ENCODE measurements at regions not wholly inside any gene's neighbourhood (a gene's known extent, or its start where the extent isn't known, plus 50 kb on each side); places are given as distances from the start of the nearest gene placed in this dataset.

DNA sequence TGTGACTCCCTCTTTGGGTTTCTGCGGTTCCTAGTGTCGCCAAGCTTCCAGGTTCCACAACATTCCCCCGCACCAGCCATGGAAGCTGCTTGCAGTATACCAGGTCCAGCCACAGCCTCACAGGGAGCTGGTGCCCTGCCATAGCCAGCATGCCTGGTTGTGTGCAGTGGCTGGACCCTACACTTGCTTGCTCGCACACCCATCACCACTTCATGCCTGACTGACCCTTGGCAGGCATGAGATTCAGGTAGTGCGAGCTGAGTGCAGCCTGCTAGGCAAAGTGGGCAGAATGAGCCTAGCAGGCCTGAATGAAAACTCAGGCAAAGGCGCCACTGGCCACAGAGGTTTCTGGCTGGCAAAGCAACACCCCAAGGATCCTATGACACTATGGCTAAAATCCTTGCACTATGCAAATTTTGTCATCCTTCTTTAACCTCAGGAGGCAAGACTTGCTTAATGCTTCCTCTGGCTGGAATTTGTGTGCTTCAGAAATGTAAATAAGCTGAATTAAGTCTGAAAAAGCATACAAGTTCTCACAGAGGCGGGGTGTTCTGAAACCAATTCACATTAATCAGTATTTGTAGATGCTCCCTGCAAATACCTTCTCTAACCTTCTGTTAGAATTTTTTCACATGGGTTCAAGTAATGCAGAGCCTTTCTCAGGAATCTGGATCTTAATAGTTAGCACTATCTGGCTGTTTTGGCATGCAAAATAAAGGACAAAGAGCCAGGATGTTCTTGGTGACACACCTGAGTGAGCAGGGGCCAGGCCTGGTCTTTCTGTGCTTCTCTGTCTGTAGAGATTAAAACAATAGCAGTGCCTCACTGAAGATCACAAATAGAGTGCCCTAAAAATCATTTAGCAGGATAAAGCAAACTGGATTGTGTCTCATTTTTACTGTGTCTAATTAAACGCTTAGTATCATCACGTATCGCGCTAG is 256.9 kb downstream of the GPATCH2 start:
- no peak for DNase-seq

DNA sequence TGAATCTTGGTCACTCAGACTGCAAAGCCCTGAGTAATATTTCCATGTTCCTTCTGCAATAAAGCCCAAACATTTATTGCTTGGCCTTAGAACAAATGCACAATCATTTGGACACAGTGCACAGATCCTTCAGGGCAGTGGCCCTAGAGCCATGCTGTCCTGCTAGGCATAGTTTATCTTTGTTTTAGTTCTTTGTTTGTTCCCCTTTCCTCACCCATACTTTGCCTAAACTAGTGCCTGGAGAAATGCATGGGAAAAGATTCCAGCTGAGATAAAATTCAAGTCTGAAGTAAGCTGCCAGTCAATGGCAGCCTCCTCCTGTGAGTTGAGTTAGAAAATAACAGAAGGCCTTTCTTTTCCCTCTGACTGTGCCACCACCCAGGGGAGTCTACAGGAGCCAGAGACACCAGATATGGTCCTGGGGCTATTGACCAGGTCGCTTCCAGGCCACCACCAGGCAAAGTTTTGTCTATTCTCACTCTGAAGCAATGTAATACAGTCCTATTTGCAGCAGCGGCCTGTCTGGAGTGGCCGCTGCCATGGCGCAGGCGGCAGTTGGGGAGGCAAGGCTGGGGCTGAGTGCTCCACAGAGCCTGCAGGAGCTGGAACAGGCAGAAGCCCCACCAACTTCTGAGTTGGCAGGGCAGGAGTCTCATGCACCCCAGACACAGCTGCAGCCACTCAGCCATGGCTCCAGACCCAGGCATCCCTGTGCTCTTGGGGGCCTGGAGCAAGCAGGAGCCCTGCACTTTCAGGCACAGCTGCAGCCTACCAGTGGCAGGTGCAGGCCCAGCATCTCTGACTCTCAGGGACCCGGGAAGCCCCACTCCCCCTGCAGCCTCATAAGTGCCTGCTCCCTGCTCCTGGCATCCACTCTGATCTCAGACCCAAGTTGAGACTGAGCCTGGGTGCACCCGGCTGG is 258.6 kb downstream of the GPATCH2 start:
- no peak for DNase-seq

DNA sequence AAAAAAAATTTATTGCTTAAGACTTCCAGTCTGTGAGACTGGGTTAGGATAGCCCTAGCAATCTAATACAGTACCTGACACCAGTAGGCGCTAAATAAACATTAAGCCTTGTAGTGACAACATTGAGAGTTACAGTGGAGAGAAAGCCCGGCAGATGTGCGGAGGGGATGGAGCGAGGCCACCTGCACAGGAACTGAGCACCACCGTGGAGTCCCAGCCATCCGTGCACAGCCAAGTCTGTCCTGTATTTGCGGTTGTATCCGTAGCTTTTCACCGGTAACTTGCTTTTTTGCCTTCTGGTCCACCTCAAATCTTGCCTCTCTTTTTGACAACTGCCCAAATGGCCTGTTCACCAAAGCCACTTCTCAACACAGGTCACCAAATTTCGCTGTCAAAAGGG is 260.1 kb downstream of the GPATCH2 start:
- no peak for DNase-seq

DNA sequence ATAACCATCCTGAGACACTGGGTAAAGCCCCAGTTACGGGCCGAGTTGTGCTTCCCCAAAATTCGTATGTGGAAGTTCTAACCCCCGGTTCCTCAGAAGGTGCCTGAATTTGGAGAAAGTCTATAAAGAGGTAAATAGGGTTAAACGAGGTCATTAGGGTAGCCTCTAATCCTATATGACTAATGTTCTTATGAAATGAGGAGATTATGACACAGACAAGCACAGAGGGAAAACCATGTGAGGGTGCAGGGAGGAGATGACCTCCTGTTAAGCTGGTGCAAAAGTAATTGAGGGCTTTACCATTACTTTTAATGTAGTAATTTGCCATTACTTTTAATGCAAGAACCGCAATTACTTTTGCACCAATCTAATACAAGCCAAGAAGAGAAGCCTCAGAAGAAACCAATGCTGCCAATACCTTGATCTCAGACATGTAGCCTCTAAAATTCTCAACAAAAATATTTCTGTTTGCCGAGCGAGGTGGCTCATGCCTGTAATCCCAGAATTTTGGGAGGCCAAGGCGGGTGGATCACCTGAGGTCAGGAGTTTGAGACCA is 260.8 kb downstream of the GPATCH2 start:
- no peak for DNase-seq

DNA sequence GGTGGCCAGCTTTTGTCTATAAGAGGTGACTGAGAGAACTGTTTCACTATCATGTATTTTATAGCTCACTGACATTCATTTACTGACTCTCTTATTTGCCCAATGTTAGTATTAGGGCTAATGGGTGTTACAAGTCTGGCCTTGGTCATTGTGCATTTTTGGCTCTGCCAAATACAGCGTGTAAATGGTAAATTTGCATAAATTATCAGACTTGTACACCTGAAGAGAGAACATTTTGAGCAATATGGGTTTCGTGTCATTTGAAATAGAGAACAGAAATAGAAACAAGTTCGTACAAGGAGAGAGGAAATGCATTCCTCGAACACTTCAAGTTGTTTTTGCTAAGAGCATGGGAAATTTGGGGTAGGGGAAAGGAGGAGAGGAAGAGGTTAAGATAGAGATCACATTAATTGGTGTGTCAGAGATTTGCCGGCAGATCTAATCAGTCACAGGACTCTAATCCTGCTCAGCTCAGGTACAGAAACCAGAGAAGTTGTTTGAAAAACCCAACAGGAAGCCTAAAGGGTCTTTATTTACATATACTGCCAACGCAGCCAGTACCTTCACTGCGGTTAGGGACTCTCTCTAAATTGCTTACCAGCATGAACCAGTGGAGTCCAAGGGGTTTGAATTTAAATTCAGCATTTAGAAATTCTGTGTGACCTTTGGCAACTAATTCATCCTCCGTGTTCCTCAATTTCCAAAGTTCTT is 261.5 kb downstream of the GPATCH2 start:
- DNase-seq: no peak

DNA sequence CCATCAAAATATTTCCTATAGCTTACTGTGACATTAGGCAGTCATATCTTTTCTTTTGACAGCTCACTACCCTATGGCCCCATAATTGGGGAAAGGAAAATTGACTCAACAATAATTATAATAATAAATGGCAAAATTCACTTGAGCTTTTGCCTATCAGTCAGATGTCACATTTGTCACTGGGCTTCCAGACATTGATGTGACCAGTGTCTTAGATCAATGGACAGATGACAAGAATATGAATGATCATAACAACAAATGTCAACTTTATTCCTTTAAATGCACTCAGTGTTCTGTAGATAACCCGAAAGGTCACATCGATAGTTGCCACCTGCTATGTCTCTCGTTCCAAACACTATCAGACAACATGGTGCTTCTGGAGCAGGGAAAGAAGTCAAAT is 266.7 kb downstream of the GPATCH2 start:
- no peak for DNase-seq

DNA sequence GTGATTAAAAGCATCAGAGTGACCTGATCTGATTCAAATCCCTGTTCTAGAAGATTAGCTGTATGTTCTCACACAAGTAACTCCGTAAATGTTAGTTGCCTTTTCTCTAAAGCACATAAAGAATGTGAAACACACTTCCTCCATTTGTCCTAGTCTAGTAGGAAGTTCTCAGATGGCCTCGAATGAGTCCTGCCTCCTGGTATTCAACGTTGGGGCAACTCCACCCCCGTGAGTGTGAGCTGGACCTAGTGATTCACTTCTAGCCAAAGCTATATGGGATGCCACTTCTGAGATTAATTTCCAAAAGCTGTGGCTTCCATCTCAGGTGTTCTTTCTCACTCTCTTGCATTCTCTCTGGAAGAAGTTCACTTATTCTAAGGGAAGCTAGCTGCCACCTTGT is 267.6 kb downstream of the GPATCH2 start:
- DNase-seq: no peak

DNA sequence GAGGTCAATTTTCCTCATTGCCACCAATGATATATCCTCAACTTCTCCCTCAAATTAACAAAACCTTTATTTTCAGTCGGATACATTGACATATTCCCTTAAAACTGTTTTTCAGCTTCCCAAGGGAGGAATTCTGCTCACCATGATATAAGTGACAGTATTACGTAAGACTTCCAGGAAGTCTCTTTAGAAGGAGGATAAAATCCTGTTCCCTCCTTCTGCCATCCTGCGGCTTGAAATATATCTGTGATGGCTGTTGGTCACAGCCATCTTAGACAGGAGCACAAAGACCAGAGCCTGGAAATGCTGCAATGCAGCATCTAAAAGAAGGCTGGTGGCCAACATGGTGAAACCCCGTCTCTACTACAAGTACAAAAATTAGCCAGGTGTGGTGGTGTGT is 270.4 kb downstream of the GPATCH2 start:
- DNase-seq: no peak

DNA sequence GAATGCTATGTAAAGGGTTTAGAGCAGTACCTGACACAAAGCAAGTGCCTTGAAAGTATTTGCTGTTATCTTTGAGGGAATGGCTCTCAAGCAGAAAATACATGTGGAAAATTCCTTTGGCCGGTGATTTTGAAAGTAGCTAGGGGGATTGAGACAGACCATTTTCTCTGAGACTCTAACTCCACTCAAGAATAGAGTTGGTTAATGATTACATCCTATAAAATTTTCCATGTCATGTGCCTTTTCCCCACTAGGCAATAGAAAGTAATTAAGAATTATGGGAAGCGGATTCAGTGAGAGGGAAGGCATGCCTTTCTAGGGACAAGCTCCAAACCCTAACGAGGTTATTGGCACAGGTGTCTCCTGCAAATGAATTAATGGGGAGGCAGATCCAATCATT is 276.0 kb downstream of the GPATCH2 start:
- DNase-seq: no peak

DNA sequence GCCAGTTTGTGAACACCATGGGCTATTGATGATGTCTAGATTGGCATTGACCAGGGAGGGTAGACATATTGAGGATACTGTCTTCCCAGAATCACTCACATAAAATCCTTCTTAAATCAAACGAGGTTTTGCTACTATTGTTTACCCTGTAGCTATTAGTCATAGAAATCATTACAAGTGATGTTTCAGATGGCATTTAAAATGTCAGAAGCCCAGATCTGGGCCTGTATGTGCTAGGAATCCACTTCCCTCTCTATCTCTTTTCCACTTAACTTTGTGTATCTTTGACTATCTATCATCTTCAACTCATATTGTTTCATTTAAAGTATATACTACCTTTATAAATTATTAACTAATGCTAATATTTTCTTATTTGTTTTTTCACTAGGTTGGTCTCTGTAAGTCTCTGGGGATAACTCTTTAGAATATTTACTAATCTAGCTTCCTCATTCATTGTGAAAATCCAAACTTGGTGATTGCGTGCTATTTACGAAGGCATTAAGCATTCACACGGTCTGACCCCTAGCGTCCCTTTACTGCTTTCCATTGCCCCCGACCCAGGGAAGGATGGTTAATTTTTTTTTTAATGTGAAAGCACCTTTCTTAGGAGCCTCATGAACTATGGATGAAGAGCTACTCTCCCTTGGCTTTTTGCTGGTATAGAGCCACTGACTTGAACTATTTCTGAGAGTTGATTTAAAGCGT is 281.8 kb downstream of the GPATCH2 start:
- DNase-seq: no peak

DNA sequence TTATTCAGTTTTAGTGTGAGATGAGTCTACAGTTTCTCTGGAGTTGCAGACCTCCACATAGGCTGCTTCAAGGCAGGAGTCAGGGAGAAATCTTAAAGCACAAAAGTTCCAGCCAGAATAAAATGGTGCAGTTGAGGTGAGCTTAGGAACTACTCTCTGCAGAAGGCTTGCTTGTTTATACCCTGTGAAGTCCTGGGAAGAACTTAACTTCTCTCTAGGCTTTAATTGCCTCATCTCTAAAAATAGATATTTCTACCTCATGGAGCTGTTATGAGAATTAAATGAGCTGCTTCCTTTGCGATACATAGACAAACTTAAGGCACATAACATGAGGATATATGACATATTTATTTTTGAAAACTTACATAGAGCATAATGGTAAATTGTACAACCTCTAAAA is 286.2 kb downstream of the GPATCH2 start:
- DNase-seq: no peak

DNA sequence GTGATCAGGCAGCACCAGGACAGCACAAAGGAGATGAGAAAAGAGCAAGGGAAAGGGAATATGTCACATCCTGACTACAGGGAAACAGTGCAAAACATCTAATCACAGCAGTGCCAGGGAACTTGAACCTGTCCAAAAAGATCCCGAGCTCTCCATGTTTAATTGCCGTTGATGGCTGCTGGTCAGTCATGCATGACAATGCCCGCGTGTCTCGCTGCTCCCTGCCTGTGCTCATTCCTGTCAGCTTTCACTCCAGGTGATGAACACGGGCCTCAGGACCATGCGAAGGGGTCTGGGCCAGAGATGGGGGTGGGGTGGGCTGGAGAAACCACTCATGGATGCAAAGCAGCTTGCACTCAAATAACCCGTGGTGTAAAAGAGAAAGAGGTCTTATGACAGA is 287.0 kb downstream of the GPATCH2 start:
- DNase-seq: peak; percentile 51

DNA sequence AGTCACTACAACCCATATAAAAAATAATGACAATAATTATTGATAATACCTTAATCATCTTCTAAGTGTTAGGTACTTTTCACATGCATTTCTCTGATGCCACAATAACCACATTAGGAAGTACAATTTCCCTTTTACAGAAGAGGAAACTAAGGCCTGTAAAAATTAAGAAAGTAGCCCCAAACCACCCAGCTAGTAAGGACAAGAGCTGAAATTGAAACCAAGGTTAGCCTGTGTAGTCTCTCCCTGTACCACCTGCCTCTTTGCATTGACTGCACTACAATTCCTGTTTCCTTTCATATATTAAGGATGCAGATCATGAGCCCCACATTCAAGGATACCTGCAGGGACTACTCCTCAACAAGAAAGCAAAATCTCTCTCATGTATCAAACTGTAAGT is 288.8 kb downstream of the GPATCH2 start:
- DNase-seq: no peak

DNA sequence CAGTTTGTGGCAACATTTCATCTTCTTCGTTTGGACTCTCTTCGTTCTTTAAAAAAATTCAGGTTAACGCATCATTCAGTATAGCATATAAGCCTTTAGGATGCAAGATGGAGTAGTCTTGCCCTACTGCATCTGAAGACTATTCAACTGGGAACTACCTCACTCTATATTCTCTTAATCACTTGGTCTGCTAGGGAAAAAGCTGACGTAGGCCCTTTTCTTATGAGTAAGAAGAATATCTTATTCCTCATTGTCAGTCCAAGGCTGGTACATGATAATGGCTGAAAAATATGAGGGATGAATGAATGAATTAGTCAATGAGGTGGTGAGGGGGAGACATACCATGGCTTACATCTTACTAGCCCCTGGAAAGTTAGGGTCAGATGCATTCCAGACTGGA is 294.2 kb downstream of the GPATCH2 start:
- DNase-seq: no peak

DNA sequence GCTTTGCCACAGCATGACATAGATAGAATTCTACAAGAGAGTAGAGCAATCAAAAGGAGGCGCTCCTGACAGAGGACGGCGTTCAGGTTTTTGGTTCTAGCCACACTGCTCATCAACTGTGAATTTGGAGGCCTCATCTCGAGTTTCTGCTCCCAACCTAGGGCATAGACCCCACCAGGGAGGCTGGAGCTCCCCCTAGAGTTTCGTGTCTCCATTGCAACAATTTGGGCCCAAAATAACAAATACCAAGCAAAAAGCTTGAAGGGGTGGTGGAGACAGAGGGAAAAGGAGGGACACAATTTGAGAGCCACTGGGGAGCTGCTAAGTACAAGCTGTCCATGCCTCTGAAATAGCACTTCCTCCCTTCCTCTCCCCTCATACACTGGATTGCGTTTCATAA is 297.0 kb downstream of the GPATCH2 start:
- DNase-seq: peak; percentile 29

DNA sequence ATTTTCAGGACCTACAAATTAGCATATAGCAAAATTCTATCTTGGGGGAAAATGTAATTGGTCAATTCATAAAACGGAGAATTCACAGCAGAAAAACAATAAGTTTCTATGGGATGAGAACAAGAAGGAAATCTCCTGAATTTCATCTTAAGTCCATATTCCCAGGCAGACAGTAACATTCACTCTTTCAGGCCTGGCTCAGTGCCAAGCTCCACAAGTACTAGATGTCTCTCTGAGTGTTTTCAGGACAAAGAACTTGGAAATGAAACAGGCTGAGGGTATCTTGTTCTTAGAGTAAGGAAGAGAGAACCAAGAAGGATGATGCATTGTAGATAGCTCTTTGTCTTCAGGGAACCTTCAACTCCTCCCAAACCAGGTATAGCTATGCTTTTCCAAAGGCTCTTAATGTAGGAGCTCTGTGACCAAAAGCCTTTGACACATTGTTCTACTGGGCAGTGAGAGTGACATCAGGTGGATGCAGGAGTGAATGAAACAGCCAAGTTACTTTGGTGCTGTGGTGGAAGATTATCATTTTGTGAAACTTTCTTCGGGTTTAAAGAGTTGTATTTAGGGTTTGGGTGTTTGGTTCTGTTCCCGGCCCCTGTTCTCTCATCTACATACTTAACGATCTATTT is 298.3 kb downstream of the GPATCH2 start:
- DNase-seq: peak; percentile 8

DNA sequence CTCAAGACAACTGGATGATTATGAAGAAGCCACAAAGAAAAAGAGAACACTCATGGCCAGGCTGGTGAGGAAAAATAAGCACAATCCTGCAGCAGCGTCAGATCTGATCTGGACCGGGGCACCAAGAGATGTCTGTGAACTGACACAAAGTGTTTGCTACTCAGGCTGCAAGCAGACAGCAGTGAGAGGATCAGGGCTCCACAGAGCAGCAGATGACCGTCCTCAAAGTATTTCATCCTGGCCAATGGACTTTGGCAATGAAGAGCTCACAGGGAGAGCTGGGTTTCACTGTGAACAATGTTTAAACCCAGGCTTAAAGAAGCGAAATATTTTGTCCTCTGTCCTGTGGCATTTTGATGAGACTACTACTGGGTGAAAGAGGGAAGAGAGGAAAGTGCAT is 299.2 kb downstream of the GPATCH2 start:
- DNase-seq: no peak

DNA sequence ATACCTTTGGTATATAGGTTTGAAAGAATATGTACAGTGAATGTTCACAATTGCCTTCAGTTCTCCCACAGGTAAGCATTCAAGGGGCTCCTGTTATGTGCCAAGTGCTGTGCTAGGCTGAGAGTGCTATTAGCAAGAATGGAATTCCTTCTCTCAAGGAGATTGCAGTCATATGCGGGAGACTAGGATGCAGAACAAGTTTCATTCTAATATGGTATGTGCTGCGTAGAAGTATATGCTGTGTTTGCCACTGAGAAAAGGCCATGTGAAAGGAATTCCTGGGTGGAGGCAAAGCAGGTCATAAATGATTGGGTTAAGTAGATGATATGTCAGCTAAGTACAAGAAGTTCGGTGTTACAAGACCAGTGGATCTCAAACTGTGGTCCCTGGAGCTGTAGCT is 303.0 kb downstream of the GPATCH2 start:
- no peak for DNase-seq

DNA sequence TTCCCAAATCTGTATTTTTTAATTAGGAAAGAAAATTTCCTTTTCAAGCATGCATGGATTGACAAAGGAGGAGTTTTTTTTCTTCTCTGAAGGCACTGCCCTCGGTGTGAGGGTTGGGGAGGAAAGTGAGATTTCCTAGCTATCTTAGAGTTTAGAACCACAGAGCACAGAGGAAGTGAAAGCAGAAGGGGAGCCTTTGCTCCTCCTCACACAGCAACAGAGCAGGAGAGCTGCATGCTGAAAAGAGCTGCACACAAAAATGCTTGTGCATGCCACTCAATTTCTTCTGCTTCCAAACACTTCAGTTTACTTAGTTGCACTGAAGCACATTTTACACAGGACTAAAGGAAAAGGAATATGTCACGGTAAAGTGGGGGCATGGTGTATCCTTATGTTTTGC is 308.1 kb downstream of the GPATCH2 start:
- no peak for DNase-seq

DNA sequence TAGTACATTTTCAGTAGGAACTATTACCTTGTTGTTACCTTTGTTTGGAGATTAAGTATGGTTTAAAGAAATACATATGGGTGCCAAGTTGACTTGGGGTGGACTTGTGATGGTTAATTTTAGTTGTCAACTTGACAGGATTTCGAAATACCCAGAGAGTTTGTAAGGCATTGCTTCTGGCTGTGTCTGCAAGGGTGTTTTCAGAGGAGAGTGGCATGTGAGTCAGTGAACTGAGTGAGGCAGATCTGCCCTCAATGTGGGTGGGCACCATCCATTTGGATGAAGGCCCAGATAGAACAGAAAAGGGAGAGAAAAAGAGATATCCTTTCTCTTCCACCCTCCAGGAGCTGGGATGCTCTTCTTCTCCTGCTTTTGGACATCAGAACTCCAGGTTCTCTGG is 315.5 kb downstream of the GPATCH2 start:
- DNase-seq: no peak

DNA sequence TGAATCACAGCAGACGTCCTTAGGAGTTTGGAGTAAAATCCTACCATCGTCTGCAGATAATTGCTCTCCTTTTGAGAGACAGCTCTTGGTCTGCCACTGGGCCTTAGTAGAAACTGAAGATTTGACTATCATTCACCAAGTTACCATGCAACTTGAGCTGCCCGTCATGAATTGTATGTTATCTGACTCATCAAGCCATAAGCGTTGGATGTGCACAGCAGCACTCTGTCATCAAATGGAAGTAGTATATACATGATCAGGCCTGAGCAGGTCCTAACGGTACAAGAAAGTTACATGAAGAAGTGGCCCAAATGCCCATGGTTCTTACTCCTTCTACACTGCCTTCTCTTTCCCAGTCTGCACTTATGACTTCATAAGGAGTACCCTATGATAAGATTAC is 317.8 kb downstream of the GPATCH2 start:
- no peak for DNase-seq

DNA sequence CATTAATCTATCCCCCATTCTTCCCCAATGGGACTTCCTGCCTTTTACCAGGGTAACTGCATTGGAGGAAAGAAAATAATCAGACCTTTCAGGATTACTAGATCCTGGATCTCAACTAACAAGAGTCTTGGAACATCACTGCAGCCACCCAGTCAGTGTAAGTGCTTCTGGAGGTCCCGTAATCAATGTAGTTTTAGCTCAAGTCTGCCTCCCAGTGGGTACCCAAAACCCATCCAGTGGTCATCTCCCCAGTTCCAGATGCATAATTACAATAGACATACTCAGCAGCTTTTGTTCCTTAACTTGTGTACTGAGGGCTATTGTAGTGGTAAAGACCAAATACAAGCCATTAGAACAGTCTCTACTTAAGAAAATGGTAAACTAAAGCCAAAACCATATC is 319.1 kb downstream of the GPATCH2 start:
- no peak for DNase-seq
